ENCODE measurements at regions not wholly inside any gene's neighbourhood (a gene's known extent, or its start where the extent isn't known, plus 50 kb on each side); places are given as distances from the start of the nearest gene placed in this dataset.

DNA sequence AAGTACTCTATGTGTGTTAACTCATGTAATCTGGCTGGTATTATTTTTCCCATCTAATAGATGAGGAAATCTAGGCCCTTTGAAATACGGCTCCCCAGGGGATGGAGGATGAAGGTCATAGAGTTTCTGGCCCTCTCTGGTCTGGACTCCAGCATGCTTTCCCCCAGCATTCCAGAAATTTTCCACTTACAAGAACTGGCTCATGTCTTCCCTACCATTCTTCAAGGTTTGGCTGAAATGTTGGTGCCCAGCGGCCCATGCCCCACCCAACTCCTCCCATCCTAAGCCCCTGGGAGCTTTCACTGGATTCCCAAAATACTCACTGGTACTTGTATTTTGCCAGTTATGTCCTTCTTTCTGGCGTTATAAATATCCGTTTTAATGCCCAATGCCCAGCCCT, 237.5 kb upstream of the NLRP1 start:
- TF ChIP-seq JUND (IDR thresholded peaks at IDR 0.05; ENCODE audit: low read depth) = no peak
- in situ Hi-C loops (cut with HindIII; ENCODE audit: low pct_unique_long_range_greater_than_20kb, low sequenced_read_pairs) = no loop called here
- no peak for DNase-seq (ENCODE audit: low read depth in 1 of 2, low spot score in 1 of 2)

DNA sequence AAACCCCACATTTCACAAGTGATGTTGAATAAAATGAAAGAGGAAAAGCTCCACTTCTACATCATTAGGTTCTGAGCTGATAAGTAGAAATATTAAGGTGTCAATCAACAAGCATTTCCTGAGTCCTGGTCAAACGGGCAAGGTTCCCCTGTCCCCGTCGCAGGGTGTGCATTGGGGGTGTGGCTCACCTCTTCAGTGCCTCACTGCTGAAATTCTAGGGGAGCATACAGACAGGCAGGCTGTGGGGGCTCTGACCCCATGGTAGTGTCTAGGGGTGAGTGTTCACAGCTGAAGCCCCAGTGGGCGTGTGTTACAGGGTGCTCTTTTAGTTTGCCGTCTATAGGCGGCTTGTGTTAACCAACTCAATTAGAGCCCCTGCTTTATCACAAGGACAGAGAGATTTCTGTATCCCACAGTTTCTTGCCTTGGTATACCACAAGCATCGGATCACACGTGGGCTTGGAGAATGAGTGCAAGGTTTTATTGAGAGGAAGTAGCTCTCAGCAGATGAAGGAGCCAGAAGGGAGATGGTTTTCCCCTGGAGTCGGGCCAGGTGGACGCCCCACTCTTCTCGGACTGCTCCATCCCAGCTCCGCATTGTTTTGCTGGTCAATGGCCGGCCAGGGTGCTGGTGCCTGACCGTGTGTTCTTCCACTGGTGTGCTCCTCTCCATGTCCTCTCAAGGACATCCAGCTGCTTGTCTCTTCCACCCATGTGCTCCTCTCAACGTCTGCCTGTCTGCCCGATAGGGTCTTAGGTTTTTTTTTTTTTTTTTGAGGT, 238.2 kb upstream of the NLRP1 start:
- no peak for TF ChIP-seq JUND (IDR thresholded peaks at IDR 0.05; ENCODE audit: low read depth)
- in situ Hi-C loops (cut with HindIII; ENCODE audit: low pct_unique_long_range_greater_than_20kb, low sequenced_read_pairs) = no loop called here

DNA sequence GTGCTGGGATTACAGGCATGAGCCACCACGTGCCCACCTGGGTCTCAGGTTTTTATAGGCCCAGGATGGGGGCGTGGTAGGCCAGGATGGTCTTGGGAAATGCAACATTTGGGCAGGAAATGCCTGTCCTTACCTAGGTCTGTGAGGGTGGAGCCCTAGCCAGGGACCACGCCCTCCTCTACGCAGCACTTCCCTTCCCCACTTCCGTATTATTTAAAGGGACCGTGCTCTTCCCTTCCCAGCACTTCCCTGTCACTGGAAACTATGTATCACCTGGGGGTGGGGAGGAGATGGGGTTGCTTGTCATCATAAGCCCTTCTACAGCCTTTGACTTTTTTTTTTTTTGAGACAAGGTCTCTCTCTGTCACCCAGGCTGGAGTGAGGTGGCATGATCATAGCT, 238.9 kb upstream of the NLRP1 start:
- in situ Hi-C loops (cut with HindIII; ENCODE audit: low pct_unique_long_range_greater_than_20kb, low sequenced_read_pairs) = no loop called here
- no peak for DNase-seq (ENCODE audit: low read depth in 1 of 2, low spot score in 1 of 2)
- TF ChIP-seq JUND (IDR thresholded peaks at IDR 0.05; ENCODE audit: low read depth) = no peak

More for the DNA sequence above, 238.2 kb upstream of the NLRP1 start:
- no peak for DNase-seq (ENCODE audit: low read depth in 1 of 2, low spot score in 1 of 2)

DNA sequence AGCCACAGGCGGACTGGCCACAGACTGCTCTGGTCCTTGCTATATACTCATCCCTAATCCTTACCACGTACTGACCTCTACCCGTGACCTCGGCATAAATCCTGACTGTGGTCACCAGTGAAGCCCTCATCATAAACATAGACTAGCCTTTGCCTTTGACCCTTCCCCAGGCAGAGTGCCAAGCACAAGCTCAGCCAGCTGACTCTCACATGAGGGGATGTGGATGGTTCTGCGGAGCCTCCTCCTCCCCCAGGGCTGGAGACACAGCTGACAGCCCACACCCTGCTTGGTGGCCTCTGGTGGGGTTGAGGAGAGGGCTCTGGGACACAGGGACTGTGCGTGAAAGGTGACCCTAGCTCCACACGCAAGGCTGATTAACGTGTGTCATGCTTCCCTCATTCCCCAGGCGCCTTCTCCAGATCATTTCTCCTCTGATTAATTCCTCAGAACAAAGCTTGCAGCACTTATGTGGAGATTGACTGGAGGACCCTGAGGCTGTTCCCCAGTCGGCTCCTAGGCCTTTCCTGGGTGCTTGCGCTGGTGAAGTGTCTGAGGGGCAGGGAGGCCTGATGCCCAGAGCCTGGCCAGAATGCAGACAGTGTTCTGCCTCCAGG, 241.5 kb upstream of the NLRP1 start:
- DNase-seq (ENCODE audit: low read depth in 1 of 2, low spot score in 1 of 2) = no peak
- no peak for TF ChIP-seq JUND (IDR thresholded peaks at IDR 0.05; ENCODE audit: low read depth)
- in situ Hi-C loops (cut with HindIII; ENCODE audit: low pct_unique_long_range_greater_than_20kb, low sequenced_read_pairs) = no loop called here

DNA sequence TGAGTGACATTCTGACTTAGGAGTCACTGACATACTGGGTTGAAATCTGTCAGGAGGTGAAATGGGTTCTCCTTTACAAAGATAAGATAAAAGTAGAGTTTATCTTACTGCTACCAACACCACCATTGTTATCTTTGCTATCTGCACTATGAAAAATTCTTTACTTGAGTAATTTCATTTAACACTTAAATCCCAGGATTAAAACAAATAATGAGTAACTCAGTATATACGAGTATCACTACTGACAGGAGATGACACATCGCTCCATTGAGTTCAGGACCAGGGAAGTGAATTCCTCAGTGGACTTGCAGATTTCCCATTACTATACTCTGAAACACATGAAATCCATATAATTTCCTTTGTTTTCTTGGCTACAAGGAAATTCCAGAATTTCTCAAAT, 242.1 kb upstream of the NLRP1 start:
- no peak for DNase-seq (ENCODE audit: low read depth in 1 of 2, low spot score in 1 of 2)
- in situ Hi-C loops (cut with HindIII; ENCODE audit: low pct_unique_long_range_greater_than_20kb, low sequenced_read_pairs) = no loop called here
- TF ChIP-seq JUND (IDR thresholded peaks at IDR 0.05; ENCODE audit: low read depth) = no peak

DNA sequence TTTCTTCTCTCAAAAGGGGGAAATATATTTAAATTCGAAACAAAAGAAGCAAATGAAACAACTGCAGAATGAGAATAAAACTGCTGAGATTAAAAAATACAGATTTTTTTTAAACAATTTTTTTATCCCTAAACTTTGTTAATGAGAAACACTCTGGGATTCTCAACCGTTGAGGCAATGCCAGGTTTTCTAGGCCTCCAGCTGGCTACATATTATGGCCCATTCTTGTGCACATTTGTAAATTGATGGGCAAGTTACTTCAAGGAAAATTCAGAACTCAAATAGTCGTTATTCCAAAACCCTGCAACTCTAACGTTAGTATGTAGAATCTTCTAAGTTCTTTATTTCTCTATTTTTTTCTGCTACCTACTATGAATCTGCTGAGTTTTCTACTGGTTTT, 239.3 kb upstream of the WSCD1 start:
- in situ Hi-C loops (cut with HindIII; ENCODE audit: low pct_unique_long_range_greater_than_20kb, low sequenced_read_pairs) = no loop called here
- no peak for TF ChIP-seq JUND (IDR thresholded peaks at IDR 0.05; ENCODE audit: low read depth)

DNA sequence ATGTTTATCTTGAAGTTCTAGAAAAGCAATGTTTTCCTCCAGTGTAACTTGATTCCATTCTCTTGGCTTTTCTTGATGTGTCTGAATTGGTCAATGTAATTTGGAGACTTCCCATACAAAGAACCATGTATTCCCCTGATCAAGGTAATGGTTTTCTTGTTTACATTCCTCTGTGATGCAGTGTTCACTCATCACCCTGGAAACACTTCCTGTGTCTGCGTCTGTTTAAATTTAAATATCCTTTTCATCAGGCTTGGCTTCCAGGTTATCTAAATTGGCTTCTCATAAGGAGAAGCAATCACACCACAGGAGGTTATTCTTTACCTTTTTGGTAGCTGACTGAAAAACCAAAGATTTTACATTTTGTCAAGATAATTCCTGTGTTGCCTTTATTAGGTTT, 237.3 kb upstream of the WSCD1 start:
- TF ChIP-seq JUND (IDR thresholded peaks at IDR 0.05; ENCODE audit: low read depth) = no peak
- no peak for DNase-seq (ENCODE audit: low read depth in 1 of 2, low spot score in 1 of 2)
- in situ Hi-C loops (cut with HindIII; ENCODE audit: low pct_unique_long_range_greater_than_20kb, low sequenced_read_pairs) = no loop called here

More for the DNA sequence above, 239.3 kb upstream of the WSCD1 start:
- DNase-seq (ENCODE audit: low read depth in 1 of 2, low spot score in 1 of 2) = no peak

DNA sequence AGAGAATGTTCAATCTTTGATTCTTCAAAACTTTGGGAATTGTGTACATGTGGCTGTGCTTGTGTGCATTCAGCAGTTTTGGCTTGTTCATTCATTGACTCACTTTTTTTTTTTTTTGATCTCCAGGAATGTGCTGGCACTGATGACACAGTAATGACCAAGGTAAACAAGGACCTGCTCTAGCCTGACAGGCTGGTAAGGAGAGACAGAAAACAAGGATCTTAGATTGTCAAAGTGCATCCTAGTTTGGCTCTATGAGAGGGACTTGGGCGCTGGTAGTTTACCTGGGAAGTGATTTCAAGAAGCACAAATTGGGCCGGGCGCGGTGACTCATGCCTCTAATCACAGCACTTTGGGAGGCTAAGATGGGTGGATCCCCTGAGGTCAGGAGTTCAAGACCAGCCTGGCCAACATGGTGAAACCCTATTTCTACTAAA, 233.1 kb upstream of the WSCD1 start:
- no peak for DNase-seq (ENCODE audit: low read depth in 1 of 2, low spot score in 1 of 2)
- TF ChIP-seq JUND (IDR thresholded peaks at IDR 0.05; ENCODE audit: low read depth) = no peak
- in situ Hi-C loops (cut with HindIII; ENCODE audit: low pct_unique_long_range_greater_than_20kb, low sequenced_read_pairs) = no loop called here

DNA sequence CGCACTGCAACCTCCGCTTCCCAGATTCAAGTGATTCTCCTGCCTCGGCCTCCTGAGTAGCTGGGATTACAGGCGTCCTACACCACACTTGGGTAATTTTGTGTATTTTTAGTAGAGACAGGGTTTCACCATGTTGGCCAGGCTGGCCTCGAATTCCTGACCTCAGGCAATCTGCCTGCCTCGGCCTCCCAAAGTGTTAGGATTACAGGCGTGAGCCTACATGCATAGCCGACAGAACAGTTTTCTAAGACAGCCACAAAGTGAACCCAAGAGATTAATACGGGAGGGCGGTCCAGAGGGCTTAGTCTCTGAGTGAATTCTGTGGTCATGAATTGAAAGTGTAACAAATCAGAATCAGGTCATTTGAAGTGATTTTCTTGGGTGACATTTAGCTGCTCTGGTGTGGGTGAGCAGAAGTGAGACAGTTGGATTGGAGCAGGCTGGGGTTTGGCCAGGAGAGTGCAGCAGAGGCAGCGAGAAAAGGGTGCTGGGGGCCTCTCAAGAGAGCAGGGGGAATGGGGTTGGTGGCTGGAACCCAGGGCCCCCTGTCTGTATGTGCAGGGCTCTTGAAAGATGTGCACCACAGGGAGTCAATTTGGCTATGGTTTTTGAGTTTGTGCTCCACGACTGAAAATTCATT, 231.4 kb upstream of the WSCD1 start:
- no peak for DNase-seq (ENCODE audit: low read depth in 1 of 2, low spot score in 1 of 2)
- no peak for TF ChIP-seq JUND (IDR thresholded peaks at IDR 0.05; ENCODE audit: low read depth)
- in situ Hi-C loops (cut with HindIII; ENCODE audit: low pct_unique_long_range_greater_than_20kb, low sequenced_read_pairs) = no loop called here

DNA sequence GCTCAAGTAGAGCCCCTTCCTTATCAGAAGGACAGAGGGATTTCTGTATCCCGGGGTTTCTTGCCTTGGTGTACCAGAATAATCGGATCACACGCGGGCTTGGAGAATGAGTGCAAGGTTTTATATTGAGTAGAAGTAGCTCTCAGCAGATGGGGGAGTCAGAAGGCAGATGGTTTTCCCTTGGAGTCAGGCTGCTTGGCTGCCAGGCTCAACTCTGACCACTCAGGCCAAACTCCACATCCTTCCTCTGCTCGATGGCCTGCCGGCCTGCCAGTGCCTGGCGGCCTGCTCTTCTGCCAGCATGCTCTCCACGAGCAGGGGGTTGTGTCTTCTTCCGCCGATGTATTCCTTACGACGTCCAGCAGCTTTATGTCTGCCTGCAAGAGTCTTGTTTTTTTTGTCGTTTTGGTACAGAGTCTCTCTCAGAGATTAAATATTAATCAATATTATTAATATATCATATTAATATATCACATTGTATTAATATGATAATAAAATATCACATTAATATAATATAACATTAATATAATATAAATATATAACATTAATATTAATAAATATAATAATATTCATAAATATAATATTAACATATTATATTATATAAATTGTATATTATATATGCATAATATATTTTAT, 229.2 kb upstream of the WSCD1 start:
- no peak for TF ChIP-seq JUND (IDR thresholded peaks at IDR 0.05; ENCODE audit: low read depth)
- DNase-seq (ENCODE audit: low read depth in 1 of 2, low spot score in 1 of 2) = no peak
- in situ Hi-C loops (cut with HindIII; ENCODE audit: low pct_unique_long_range_greater_than_20kb, low sequenced_read_pairs) = no loop called here

DNA sequence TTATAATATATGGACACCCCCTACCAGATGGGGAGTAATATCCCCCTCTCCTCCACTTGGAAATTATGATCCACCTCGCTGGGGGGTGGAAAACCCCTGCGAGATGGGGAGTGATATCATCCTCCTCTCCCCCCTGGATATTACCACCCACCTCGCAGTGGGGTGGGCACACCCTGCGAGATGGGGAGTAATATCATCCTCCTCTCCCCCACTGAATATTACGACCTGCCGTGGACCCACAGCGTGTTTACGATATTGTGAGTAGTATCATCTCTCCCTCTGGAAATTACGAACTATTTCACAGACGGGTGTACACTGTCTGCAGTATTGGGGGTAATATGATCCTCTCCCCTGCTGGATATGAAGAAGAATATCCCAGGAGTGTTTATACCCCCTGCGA, 228.3 kb upstream of the WSCD1 start:
- TF ChIP-seq JUND (IDR thresholded peaks at IDR 0.05; ENCODE audit: low read depth) = no peak
- in situ Hi-C loops (cut with HindIII; ENCODE audit: low pct_unique_long_range_greater_than_20kb, low sequenced_read_pairs) = no loop called here
- DNase-seq (ENCODE audit: low read depth in 1 of 2, low spot score in 1 of 2) = no peak

DNA sequence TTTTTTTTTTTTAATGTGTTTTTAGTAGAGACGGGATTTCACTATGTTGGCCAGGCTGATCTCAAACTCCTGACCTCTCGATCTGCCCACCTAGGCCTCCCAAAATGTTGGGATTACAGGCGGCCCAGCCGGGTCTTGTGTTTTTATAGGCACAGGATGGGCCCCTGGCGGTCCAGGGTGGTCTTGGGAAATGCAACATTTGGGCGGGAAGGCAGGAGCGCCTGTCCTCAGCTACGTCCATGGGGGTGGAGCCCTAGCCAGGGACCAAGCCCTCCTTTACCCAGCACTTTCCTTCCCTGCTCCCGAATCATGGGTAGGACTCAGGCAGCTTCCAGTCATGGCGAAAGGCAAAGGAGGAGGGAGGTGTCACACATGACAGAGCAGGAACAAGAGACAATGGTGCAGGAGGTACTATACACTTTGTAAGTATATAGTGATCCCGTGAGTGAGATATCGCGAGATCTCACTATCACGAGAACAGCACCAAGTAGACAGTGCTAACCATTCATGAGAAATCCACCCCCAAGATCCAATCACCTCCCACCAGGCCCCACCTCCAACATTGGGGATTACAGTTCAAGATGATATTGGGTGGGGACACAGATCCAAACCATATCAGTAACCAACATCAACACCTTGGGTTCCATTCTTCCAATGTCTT, 226.7 kb upstream of the WSCD1 start:
- in situ Hi-C loops (cut with HindIII; ENCODE audit: low pct_unique_long_range_greater_than_20kb, low sequenced_read_pairs) = no loop called here
- no peak for DNase-seq (ENCODE audit: low read depth in 1 of 2, low spot score in 1 of 2)

More for the DNA sequence above, 226.7 kb upstream of the WSCD1 start:
- TF ChIP-seq JUND (IDR thresholded peaks at IDR 0.05; ENCODE audit: low read depth) = no peak
